ENCODE measurements at regions not wholly inside any gene's neighbourhood (a gene's known extent, or its start where the extent isn't known, plus 50 kb on each side); places are given as distances from the start of the nearest gene placed in this dataset.

GRCh38 chr1:168786476-168787330 lies 57.7 kb upstream of the DPT start:
- H3K27ac ChIP-seq (ENCODE audit: control insufficient read depth, insufficient read depth, low read length), result no peak overlapping the region
- dilution Hi-C loops (cut with MboI; ENCODE audit: extremely low pct_ligation_motif_present, low sequenced_read_pairs), result no loop called here
- no peak overlapping the region for H2AFZ ChIP-seq (ENCODE audit: control insufficient read depth, low read length)
- no peaks in the 10 kb centered on the region for H3K79me2 ChIP-seq (ENCODE audit: control insufficient read depth, insufficient read depth, low read length)
- H3K9me3 ChIP-seq (ENCODE audit: control insufficient read depth, low read depth, low read length), result no peaks in the 10 kb centered on the region
- TF ChIP-seq CTCF (optimal IDR thresholded peaks at IDR 0.05 in 1 of 3, IDR thresholded peaks at IDR 0.05 in 1 of 3, conservative IDR thresholded peaks at IDR 0.05 in 1 of 3; ENCODE audit: extremely low read depth in 1 of 3, insufficient read depth in 2 of 3, low read length in 3 of 3) (no peak), EZH2 (IDR thresholded peaks at IDR 0.05; ENCODE audit: low read length) (no peak)
- no peak for FAIRE-seq
- H3K4me3 ChIP-seq (ENCODE audit: control insufficient read depth in 2 of 3, extremely low read depth in 1 of 3, insufficient read depth in 2 of 3, low read depth in 1 of 3, low read length in 3 of 3), result no peak overlapping the region
- no peak overlapping the region for H3K9ac ChIP-seq (ENCODE audit: control insufficient read depth, extremely low read depth, insufficient read depth, low read length)
- H3K36me3 ChIP-seq (ENCODE audit: control insufficient read depth in 2 of 2, extremely low read depth in 1 of 2, insufficient read depth in 2 of 2, low read length in 2 of 2), result no peaks in the 10 kb centered on the region
- no peaks in the 10 kb centered on the region for H4K20me1 ChIP-seq (ENCODE audit: control insufficient read depth, extremely low read depth, insufficient read depth, low read length)
- no peaks in the 10 kb centered on the region for H3K9me1 ChIP-seq (ENCODE audit: control insufficient read depth, extremely low read depth, insufficient read depth, low read length)
- H3K4me2 ChIP-seq (ENCODE audit: control insufficient read depth, extremely low read depth, insufficient read depth, low read depth, low read length), result no peak overlapping the region
- DNase-seq (ENCODE audit: low read depth, low spot score), result no peak
- no peaks in the 10 kb centered on the region for H3K27me3 ChIP-seq (ENCODE audit: control insufficient read depth, extremely low read depth, insufficient read depth, low read length)
- H3K4me1 ChIP-seq (ENCODE audit: control insufficient read depth, extremely low read depth, insufficient read depth, low read length), result no peaks in the 10 kb centered on the region

GRCh38 chr1:168788258-168788657 lies 59.3 kb upstream of the DPT start:
- FAIRE-seq (no peak), DNase-seq (ENCODE audit: low read depth, low spot score) (no peak)
- H3K79me2 ChIP-seq (ENCODE audit: control insufficient read depth, insufficient read depth, low read length), result no peaks in the 10 kb centered on the region
- no peaks in the 10 kb centered on the region for H3K36me3 ChIP-seq (ENCODE audit: control insufficient read depth in 2 of 2, extremely low read depth in 1 of 2, insufficient read depth in 2 of 2, low read length in 2 of 2)
- no peak overlapping the region for H3K9ac ChIP-seq (ENCODE audit: control insufficient read depth, extremely low read depth, insufficient read depth, low read length)
- dilution Hi-C loops (cut with MboI; ENCODE audit: extremely low pct_ligation_motif_present, low sequenced_read_pairs), result no loop called here
- H3K27me3 ChIP-seq (ENCODE audit: control insufficient read depth, extremely low read depth, insufficient read depth, low read length), result no peaks in the 10 kb centered on the region
- no peak overlapping the region for H3K4me3 ChIP-seq (ENCODE audit: control insufficient read depth in 2 of 3, extremely low read depth in 1 of 3, insufficient read depth in 2 of 3, low read depth in 1 of 3, low read length in 3 of 3)
- H4K20me1 ChIP-seq (ENCODE audit: control insufficient read depth, extremely low read depth, insufficient read depth, low read length), result no peaks in the 10 kb centered on the region
- TF ChIP-seq EZH2 (IDR thresholded peaks at IDR 0.05; ENCODE audit: low read length), result no peak
- no peak for TF ChIP-seq CTCF (optimal IDR thresholded peaks at IDR 0.05 in 1 of 3, IDR thresholded peaks at IDR 0.05 in 1 of 3, conservative IDR thresholded peaks at IDR 0.05 in 1 of 3; ENCODE audit: extremely low read depth in 1 of 3, insufficient read depth in 2 of 3, low read length in 3 of 3)
- H3K4me1 ChIP-seq (ENCODE audit: control insufficient read depth, extremely low read depth, insufficient read depth, low read length), result no peaks in the 10 kb centered on the region
- no peak overlapping the region for H2AFZ ChIP-seq (ENCODE audit: control insufficient read depth, low read length)
- no peaks in the 10 kb centered on the region for H3K9me3 ChIP-seq (ENCODE audit: control insufficient read depth, low read depth, low read length)
- no peaks in the 10 kb centered on the region for H3K9me1 ChIP-seq (ENCODE audit: control insufficient read depth, extremely low read depth, insufficient read depth, low read length)
- H3K27ac ChIP-seq (ENCODE audit: control insufficient read depth, insufficient read depth, low read length), result no peak overlapping the region
- no peak overlapping the region for H3K4me2 ChIP-seq (ENCODE audit: control insufficient read depth, extremely low read depth, insufficient read depth, low read depth, low read length)

All from keratinocyte (primary cell).